ENCODE measurements at regions not wholly inside any gene's neighbourhood (a gene's known extent, or its start where the extent isn't known, plus 50 kb on each side); places are given as distances from the start of the nearest gene placed in this dataset.

GRCh38 chr14:99321955-99322730, 50.1 kb upstream of the BCL11B start:
- TF ChIP-seq CTCF (IDR thresholded peaks at IDR 0.05 in 2 of 3, conservative IDR thresholded peaks at IDR 0.05 in 1 of 3; ENCODE audit: control insufficient read depth in 2 of 3, extremely low read depth in 1 of 3, insufficient read depth in 1 of 3, low read depth in 3 of 3, low read length in 3 of 3) (no peak), BHLHE40 (IDR thresholded peaks at IDR 0.05; ENCODE audit: borderline replicate concordance in 1 of 2, low read depth in 2 of 2, low read length in 1 of 2) (no peak), RAD21 (IDR thresholded peaks at IDR 0.05; ENCODE audit: insufficient read depth, low read depth, low read length) (no peak), HDAC6 (IDR thresholded peaks at IDR 0.05; ENCODE audit: unreplicated experiment) (no peak), NR2F1 (conservative IDR thresholded peaks at IDR 0.05) (no peak), E2F8 (IDR thresholded peaks at IDR 0.05; ENCODE audit: low read depth, partially characterized antibody) (no peak)
